GM12878 (cell line): ENCODE measurements at regions not wholly inside any gene's neighbourhood (a gene's known extent, or its start where the extent isn't known, plus 50 kb on each side); places are given as distances from the start of the nearest gene placed in this dataset.

Experiments used
- ATAC-seq: fragments of 200-7000 bp; cut with Tn5 transposase; 3 replicates; pipeline ENCODE4 v1.9.1; 2020; ENCODE audit warnings: mild to moderate bottlenecking, moderate library complexity
- BruUV-seq: library from RNA; stranded (reverse); fragments of 400-500 nt; replicated peaks from 2 replicates; lab custom pipeline; 2021; lab: Mats Ljungman, UMichigan
- CTCF ChIA-PET: fragments of 300-600 bp; sonication (Branson Sonifier 250); formaldehyde crosslinking; extraction: SDS; loops from one replicate; lab custom pipeline; 2021; ENCODE audit warnings: inconsistent platforms; lab: Yijun Ruan, JAX
- POLR2A ChIA-PET: fragments of 350-600 bp; formaldehyde crosslinking; extraction: SDS; loops from one replicate; lab custom pipeline; 2021; ENCODE audit warnings: inconsistent platforms; lab: Charles Lee
- RAD21 ChIA-PET: fragments of 300-600 bp; sonication (Branson Sonifier 250); formaldehyde crosslinking; loops from one replicate; lab custom pipeline; 2023; ENCODE audit warnings: antibody characterized with exemption; ENCODE audit not compliant: unreplicated experiment; lab: Charles Lee
- SMC1A ChIA-PET: fragments of 300-600 bp; sonication (Branson Sonifier 250); formaldehyde crosslinking; loops from one replicate; lab custom pipeline; 2023; ENCODE audit not compliant: unreplicated experiment, uncharacterized antibody; lab: Charles Lee
- DNase-seq: peaks from one replicate; pipeline ENCODE4 v3.0.0-alpha.2; 2011; ENCODE audit warnings: low read depth, low spot score
- FAIRE-seq: peaks from 3 replicates; lab custom pipeline; 2011; peaks lifted over from hg19 to GRCh38; lab: Jason Lieb, UNC
- H2AFZ ChIP-seq: 2 replicates; pipeline ENCODE4 v1.6.0; 2011; ENCODE audit warnings: low read depth, low read length, control low read depth; ENCODE audit not compliant: control insufficient read depth
- H3K27ac ChIP-seq: 2 replicates; pipeline ENCODE4 v1.5.1; 2011; ENCODE audit warnings: control low read depth; ENCODE audit not compliant: control insufficient read depth, insufficient read depth
- H3K27me3 ChIP-seq, 2 experiments: replicated peaks in 1 of 2; 2 replicates each; pipeline versions ENCODE4 v1.6.0 to v1.6.1; 2011; ENCODE audit warnings: low read length in 1 of 2; ENCODE audit not compliant: control insufficient read depth in 2 of 2, insufficient read depth in 2 of 2
- H3K36me3 ChIP-seq, 2 experiments: 2 replicates each; pipeline ENCODE4 v1.5.1; 2011; ENCODE audit warnings: low read length in 1 of 2; ENCODE audit not compliant: control insufficient read depth in 2 of 2, insufficient read depth in 2 of 2
- H3K4me1 ChIP-seq: 2 replicates; pipeline ENCODE4 v1.6.1; 2011; ENCODE audit warnings: mild to moderate bottlenecking, low read length, moderate library complexity, mixed read lengths; ENCODE audit not compliant: control insufficient read depth, insufficient read depth
- H3K4me2 ChIP-seq: 2 replicates; pipeline ENCODE4 v1.6.0; 2011; ENCODE audit warnings: control low read depth; ENCODE audit not compliant: control insufficient read depth, insufficient read depth
- H3K4me3 ChIP-seq: fragments of 200-600 bp; sonication (generic); 2 replicates; pipeline ENCODE4 v1.5.1; 2016
- H3K79me2 ChIP-seq: 2 replicates; pipeline ENCODE4 v1.6.0; 2011; ENCODE audit warnings: low read length; ENCODE audit not compliant: control insufficient read depth, insufficient read depth
- H3K9ac ChIP-seq: 2 replicates; pipeline ENCODE4 v1.8.0; 2011; ENCODE audit warnings: low read length, control low read depth, mixed read lengths; ENCODE audit not compliant: control insufficient read depth, insufficient read depth
- H3K9me3 ChIP-seq: replicated peaks from 3 replicates; pipeline ENCODE4 v1.5.1; 2011; ENCODE audit warnings: mild to moderate bottlenecking, low read length; ENCODE audit not compliant: control insufficient read depth, insufficient read depth
- H4K20me1 ChIP-seq: 2 replicates; pipeline ENCODE4 v1.6.0; 2011; ENCODE audit not compliant: control insufficient read depth, insufficient read depth
- ASH2L ChIP-seq: fragments of 300-600, 200-600 bp; sonication (generic); IDR thresholded peaks from 2 replicates; pipeline ENCODE4 v1.6.1; 2017; ENCODE audit warnings: low read depth, mild to moderate bottlenecking, borderline replicate concordance
- CBX5 ChIP-seq: sonication (generic); IDR thresholded peaks from 2 replicates; pipeline ENCODE4 v1.6.1; 2016; ENCODE audit warnings: low read depth, moderate library complexity, mild to moderate bottlenecking, inconsistent platforms
- CTCF ChIP-seq, 3 experiments: IDR thresholded peaks in 2 of 3; conservative IDR thresholded peaks in 1 of 3; 2 replicates each; pipeline ENCODE4 v1.5.1; 2011; ENCODE audit warnings: low read depth in 3 of 3, low read length in 3 of 3, mild to moderate bottlenecking in 3 of 3, control low read depth in 2 of 3, moderate library complexity in 2 of 3, inconsistent platforms in 1 of 3, mixed read lengths in 1 of 3; ENCODE audit not compliant: control insufficient read depth in 2 of 3, insufficient read depth in 1 of 3; ENCODE audit errors: extremely low read depth in 1 of 3
- FOXK2 ChIP-seq: fragments of 450-650 bp; IDR thresholded peaks from 2 replicates; pipeline ENCODE4 v1.6.1; 2017; ENCODE audit warnings: mild to moderate bottlenecking, moderate library complexity
- FOXM1 ChIP-seq: IDR thresholded peaks from 2 replicates; pipeline ENCODE4 v1.6.1; 2012; ENCODE audit warnings: low read depth, mild to moderate bottlenecking, inconsistent platforms, low read length, moderate library complexity
- HDAC2 ChIP-seq: fragments of 200-600 bp; sonication (generic); IDR thresholded peaks from 2 replicates; pipeline ENCODE4 v1.6.1; 2017
- KAT2A ChIP-seq: conservative IDR thresholded peaks from 2 replicates; pipeline ENCODE4 v1.6.1; 2011; ENCODE audit warnings: low read depth, low read length; ENCODE audit not compliant: control insufficient read depth
- MEF2B ChIP-seq: fragments of 450-650 bp; IDR thresholded peaks from 2 replicates; pipeline ENCODE4 v1.6.1; 2018; ENCODE audit warnings: mild to moderate bottlenecking, moderate library complexity; ENCODE audit not compliant: partially characterized antibody, poor library complexity, severe bottlenecking
- NR2C1 ChIP-seq: fragments of 450-650 bp; IDR thresholded peaks from 2 replicates; pipeline ENCODE4 v1.6.1; 2017; ENCODE audit warnings: antibody characterized with exemption, mild to moderate bottlenecking, moderate library complexity
- POLR2AphosphoS5 ChIP-seq: IDR thresholded peaks from 2 replicates; pipeline ENCODE4 v1.6.1; 2011; ENCODE audit warnings: mild to moderate bottlenecking, low read length, inconsistent platforms
- SMC3 ChIP-seq: IDR thresholded peaks from 2 replicates; pipeline ENCODE4 v1.6.1; 2011; ENCODE audit warnings: low read length, improper control_type of control experiment, borderline replicate concordance
- TCF7 ChIP-seq: IDR thresholded peaks from 2 replicates; pipeline ENCODE4 v1.6.1; 2014; ENCODE audit warnings: antibody characterized with exemption, borderline replicate concordance
- ZBTB33 ChIP-seq: fragments of 450-650 bp; IDR thresholded peaks from 2 replicates; pipeline ENCODE4 v1.6.1; 2017; ENCODE audit warnings: mild to moderate bottlenecking
- ZBTB40 ChIP-seq: fragments of 450-650 bp; IDR thresholded peaks from 2 replicates; pipeline ENCODE4 v1.6.1; 2016; ENCODE audit warnings: mild to moderate bottlenecking, moderate library complexity, borderline replicate concordance
- ZNF207 ChIP-seq: fragments of 450-650 bp; IDR thresholded peaks from 2 replicates; pipeline ENCODE4 v1.6.1; 2014; ENCODE audit warnings: antibody characterized with exemption, mild to moderate bottlenecking, borderline replicate concordance
- WGBS: methylation state at CpG from one replicate; pipeline ENCODE4 v1.1.6; 2016; ENCODE audit warnings: low lambda C conversion rate; ENCODE audit not compliant: insufficient replicate concordance, insufficient coverage; ENCODE audit errors: missing lambda C conversion rate; 5-methylcytosine and 5-hydroxymethylcytosine counted together
- in situ Hi-C: fragments of 300-500 bp; cut with MboI; formaldehyde crosslinking; loops from 9 replicates; pipeline ENCODE4 v1.14.3; 2018; ENCODE audit warnings: mixed read lengths
- intact Hi-C: fragments of 100-400 bp; cut with micrococcal nuclease; formaldehyde crosslinking; loops from one replicate; pipeline ENCODE4 v1.14.2; 2022; ENCODE audit not compliant: unreplicated experiment

- TF ChIP-seq HDAC2, result no peak
These were observed 191.8 kb upstream of the MAN1A1 start (continued) for GRCh38 chr6:119541132-119541905.

- H3K4me2 ChIP-seq, result no peak overlapping the region
- no peaks in the 10 kb centered on the region for H4K20me1 ChIP-seq
- intact Hi-C loops, result no loop called here
- BruUV-seq, result no TSS peak
- H3K27ac ChIP-seq, result no peak overlapping the region
- in situ Hi-C loops, result no loop called here
- CTCF ChIA-PET, result no interaction called here
- H3K79me2 ChIP-seq, result no peaks in the 10 kb centered on the region
- WGBS, result 63% methylated on average over 6 of the region's 6 CpGs
- ATAC-seq (no peak), FAIRE-seq (no peak), DNase-seq (no peak)
- no peak overlapping the region for H3K4me3 ChIP-seq
- H3K4me1 ChIP-seq, result peaks cover 3% of the 10 kb centered on the region; the same call in 1 of the 2 replicates
- POLR2A ChIA-PET, result no interaction called here
- SMC1A ChIA-PET, result interaction anchor here (0.8 to 1.3 kb wide), 4 partner anchors 9 to 205 kb away, joined by 3 to 4 read pairs (median 4); no protein-coding TSS in a partner anchor
- RAD21 ChIA-PET, result no interaction called here
- no peak overlapping the region for H2AFZ ChIP-seq
- no peaks in the 10 kb centered on the region; the same call in 2 of the 3 replicates for H3K9me3 ChIP-seq
- no peaks in the 10 kb centered on the region for H3K36me3 ChIP-seq
- no peaks in the 10 kb centered on the region for H3K27me3 ChIP-seq
- no peak overlapping the region for H3K9ac ChIP-seq
- no peak for TF ChIP-seq SMC3
- no peak for TF ChIP-seq KAT2A
- TF ChIP-seq FOXM1, result no peak
- no peak for TF ChIP-seq ASH2L
- no peak for TF ChIP-seq CBX5
- TF ChIP-seq MEF2B, result no peak
- no peak for TF ChIP-seq ZBTB40
- no peak for TF ChIP-seq ZNF207
- no peak for TF ChIP-seq POLR2AphosphoS5
- TF ChIP-seq TCF7, result no peak
- TF ChIP-seq FOXK2, result no peak
- TF ChIP-seq ZBTB33, result no peak
- TF ChIP-seq NR2C1, result no peak
- no peak for TF ChIP-seq CTCF (IDR thresholded peaks at IDR 0.05 in 2 of 3, conservative IDR thresholded peaks at IDR 0.05 in 1 of 3; ENCODE audit: control insufficient read depth in 2 of 3, extremely low read depth in 1 of 3, insufficient read depth in 1 of 3, low read depth in 3 of 3, low read length in 3 of 3)
These were observed 190.9 kb upstream of the MAN1A1 start for GRCh38 chr6:119540417-119540816.
